ENCODE measurements at regions not wholly inside any gene's neighbourhood (a gene's known extent, or its start where the extent isn't known, plus 50 kb on each side); places are given as distances from the start of the nearest gene placed in this dataset.

DNA sequence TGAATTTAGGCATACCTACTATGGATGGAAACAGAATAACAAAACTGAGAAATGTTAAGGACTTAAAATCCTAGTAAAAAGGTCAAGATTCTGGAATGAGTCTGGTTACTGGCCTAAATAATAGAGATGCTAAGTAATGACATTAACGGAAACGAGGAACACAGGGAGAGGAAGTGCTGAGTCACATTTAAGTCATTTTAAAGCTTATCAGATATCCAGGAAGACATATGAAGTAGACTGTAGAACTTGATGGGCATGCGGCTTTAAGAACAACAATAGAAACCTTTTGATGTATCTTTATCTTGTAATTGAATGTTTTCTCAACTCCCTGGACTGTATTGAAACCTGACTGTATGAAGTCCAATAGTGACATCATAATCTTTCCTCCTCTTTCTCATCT is 1251.4 kb upstream of the CDH6 start:
- Mint-ChIP-seq H3K9me3 (peaks cover 11% of the 10 kb centered on the region), H3K27ac (no peak overlapping the region), H3K4me3 (no peak overlapping the region), H3K36me3 (ENCODE audit: low read depth) (no peaks in the 10 kb centered on the region), H3K27me3 (ENCODE audit: insufficient read depth) (no peaks in the 10 kb centered on the region), H3K4me1 (ENCODE audit: low read depth) (no peaks in the 10 kb centered on the region)
- no peak for DNase-seq
- TF ChIP-seq, protein P1, sequence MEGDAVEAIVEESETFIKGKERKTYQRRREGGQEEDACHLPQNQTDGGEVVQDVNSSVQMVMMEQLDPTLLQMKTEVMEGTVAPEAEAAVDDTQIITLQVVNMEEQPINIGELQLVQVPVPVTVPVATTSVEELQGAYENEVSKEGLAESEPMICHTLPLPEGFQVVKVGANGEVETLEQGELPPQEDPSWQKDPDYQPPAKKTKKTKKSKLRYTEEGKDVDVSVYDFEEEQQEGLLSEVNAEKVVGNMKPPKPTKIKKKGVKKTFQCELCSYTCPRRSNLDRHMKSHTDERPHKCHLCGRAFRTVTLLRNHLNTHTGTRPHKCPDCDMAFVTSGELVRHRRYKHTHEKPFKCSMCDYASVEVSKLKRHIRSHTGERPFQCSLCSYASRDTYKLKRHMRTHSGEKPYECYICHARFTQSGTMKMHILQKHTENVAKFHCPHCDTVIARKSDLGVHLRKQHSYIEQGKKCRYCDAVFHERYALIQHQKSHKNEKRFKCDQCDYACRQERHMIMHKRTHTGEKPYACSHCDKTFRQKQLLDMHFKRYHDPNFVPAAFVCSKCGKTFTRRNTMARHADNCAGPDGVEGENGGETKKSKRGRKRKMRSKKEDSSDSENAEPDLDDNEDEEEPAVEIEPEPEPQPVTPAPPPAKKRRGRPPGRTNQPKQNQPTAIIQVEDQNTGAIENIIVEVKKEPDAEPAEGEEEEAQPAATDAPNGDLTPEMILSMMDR (IDR thresholded peaks at IDR 0.05) = no peak

DNA sequence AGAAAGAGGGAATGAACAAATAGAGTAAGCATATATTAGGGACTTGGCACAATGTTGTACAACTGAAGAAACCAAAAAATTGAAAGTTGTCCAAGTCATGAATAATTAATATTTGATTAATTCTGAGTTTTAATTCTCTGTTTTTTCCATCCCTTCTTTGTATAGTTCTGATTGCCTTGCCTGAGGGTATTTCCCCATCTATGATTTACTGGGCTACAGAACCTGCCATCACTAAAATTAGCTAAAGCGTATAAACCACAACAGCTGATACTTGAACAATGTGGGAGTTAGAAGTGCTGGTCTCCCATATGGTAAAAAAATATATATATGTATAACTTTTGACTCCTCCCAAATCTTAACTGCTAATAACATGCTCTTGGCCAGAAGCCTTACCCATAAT is 1253.5 kb upstream of the CDH6 start:
- H3K4me3 Mint-ChIP-seq = no peak overlapping the region
- no peaks in the 10 kb centered on the region for H3K4me1 Mint-ChIP-seq (ENCODE audit: low read depth)
- TF ChIP-seq, protein P1 (IDR thresholded peaks at IDR 0.05) = no peak
- H3K27ac Mint-ChIP-seq = no peak overlapping the region
- H3K9me3 Mint-ChIP-seq = peaks cover 19% of the 10 kb centered on the region
- no peak for DNase-seq
- no peaks in the 10 kb centered on the region; the same call in 1 of the 2 replicates for H3K36me3 Mint-ChIP-seq (ENCODE audit: low read depth)
- no peaks in the 10 kb centered on the region for H3K27me3 Mint-ChIP-seq (ENCODE audit: insufficient read depth)

DNA sequence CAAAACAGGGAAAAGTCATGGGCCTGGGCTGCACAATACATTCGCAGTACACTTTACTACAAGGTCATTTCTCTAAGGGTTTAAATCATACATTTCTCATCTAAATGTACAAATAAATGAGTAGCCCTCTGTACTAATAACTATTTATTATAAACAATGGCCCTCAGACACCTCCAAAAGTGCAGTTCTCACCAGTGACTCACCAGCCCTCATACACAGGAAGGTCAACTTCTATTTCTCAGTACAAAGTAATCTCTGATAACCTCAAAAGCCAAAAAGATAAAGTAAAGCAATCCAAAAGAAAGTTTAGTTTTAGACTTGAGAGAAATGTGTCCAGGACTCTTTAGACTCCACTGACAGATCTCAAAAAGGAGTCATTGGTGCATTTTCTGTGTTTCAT is 1258.1 kb upstream of the CDH6 start:
- no peaks in the 10 kb centered on the region; the same call in 1 of the 2 replicates for H3K36me3 Mint-ChIP-seq (ENCODE audit: low read depth)
- TF ChIP-seq, protein P1 (IDR thresholded peaks at IDR 0.05) = no peak
- no peak overlapping the region for H3K27ac Mint-ChIP-seq
- H3K4me3 Mint-ChIP-seq = no peak overlapping the region
- no peaks in the 10 kb centered on the region for H3K27me3 Mint-ChIP-seq (ENCODE audit: insufficient read depth)
- peaks cover 23% of the 10 kb centered on the region for H3K9me3 Mint-ChIP-seq
- no peaks in the 10 kb centered on the region for H3K4me1 Mint-ChIP-seq (ENCODE audit: low read depth)
- DNase-seq = no peak

DNA sequence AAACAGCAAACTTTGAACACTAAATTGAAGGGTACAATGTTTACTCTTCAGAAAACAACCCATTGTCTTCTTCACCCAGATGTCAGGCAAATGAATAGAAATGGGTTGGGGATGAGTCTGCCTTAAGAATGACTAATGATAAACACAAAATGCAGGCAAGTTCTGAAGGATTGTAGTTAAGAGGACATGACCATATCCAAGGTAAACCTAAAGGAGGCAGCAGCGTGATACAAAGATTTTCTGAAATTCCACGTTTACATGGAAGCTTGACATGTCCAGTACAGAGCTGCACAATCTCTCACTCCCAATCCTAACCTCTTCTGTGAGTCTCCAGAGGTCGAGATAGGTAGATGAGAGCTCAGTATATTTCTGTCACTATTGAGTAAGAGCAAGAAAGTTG is 1263.2 kb upstream of the CDH6 start:
- H3K4me1 Mint-ChIP-seq (ENCODE audit: low read depth) = no peaks in the 10 kb centered on the region
- H3K36me3 Mint-ChIP-seq (ENCODE audit: low read depth) = no peaks in the 10 kb centered on the region
- no peaks in the 10 kb centered on the region; the same call in 1 of the 2 replicates for H3K27me3 Mint-ChIP-seq (ENCODE audit: insufficient read depth)
- TF ChIP-seq, protein P1 (IDR thresholded peaks at IDR 0.05) = no peak
- H3K27ac Mint-ChIP-seq = no peak overlapping the region
- H3K4me3 Mint-ChIP-seq = no peak overlapping the region
- DNase-seq = no peak
- H3K9me3 Mint-ChIP-seq = peaks cover 6% of the 10 kb centered on the region

DNA sequence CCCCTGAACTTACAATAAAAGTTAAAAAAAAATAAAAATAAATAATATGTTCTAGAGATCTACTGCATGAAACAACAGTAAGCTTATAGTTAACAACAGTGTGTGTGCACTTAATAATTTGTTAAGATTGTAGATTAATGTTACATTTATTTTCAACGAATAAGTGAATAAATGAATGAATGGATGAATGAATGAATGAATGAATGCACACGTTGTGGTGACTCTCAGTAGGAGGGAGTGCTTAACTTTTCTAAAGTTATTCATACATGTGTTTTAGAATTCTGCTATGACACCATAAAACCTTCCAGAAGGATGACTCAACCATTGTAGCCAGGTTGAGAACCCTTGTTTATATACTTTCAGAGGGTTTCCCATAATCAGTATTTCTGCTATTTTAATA is 1269.4 kb upstream of the CDH6 start:
- DNase-seq = no peak
- no peak overlapping the region for H3K27ac Mint-ChIP-seq
- H3K4me3 Mint-ChIP-seq = no peak overlapping the region
- H3K9me3 Mint-ChIP-seq = peaks cover 14% of the 10 kb centered on the region
- TF ChIP-seq, protein P1 (IDR thresholded peaks at IDR 0.05) = no peak
- no peaks in the 10 kb centered on the region for H3K36me3 Mint-ChIP-seq (ENCODE audit: low read depth)
- H3K27me3 Mint-ChIP-seq (ENCODE audit: insufficient read depth) = no peaks in the 10 kb centered on the region; the same call in 1 of the 2 replicates
- no peaks in the 10 kb centered on the region for H3K4me1 Mint-ChIP-seq (ENCODE audit: low read depth)
